ENCODE measurements at regions not wholly inside any gene's neighbourhood (a gene's known extent, or its start where the extent isn't known, plus 50 kb on each side); places are given as distances from the start of the nearest gene placed in this dataset.
"Not testable (repeated sequence)": the region's sequence is repeated elsewhere in the genome, so short reads cannot be mapped to it uniquely, and the experiment has no call there.

- no peak for DNase-seq (ENCODE audit: low read depth in 3 of 3)
Measured at GRCh38 chr1:193919827-193920226, 733.4 kb upstream of the B3GALT2 start.

GRCh38 chr1:193916452-193916851 lies 730.0 kb upstream of the B3GALT2 start:
- DNase-seq (ENCODE audit: low read depth in 3 of 3) = no peak

GRCh38 chr1:193914871-193915270 lies 728.5 kb upstream of the B3GALT2 start:
- no peak for DNase-seq (ENCODE audit: low read depth in 3 of 3)

- DNase-seq (ENCODE audit: low read depth in 3 of 3) = no peak
Measured at GRCh38 chr1:193909406-193910082, 723.1 kb upstream of the B3GALT2 start.

GRCh38 chr1:193905288-193906085 lies 719.1 kb upstream of the B3GALT2 start:
- DNase-seq (ENCODE audit: low read depth in 3 of 3) = no peak

GRCh38 chr1:193891788-193892187 lies 705.4 kb upstream of the B3GALT2 start:
- no peak for DNase-seq (ENCODE audit: low read depth in 3 of 3)

- no peak for DNase-seq (ENCODE audit: low read depth in 3 of 3)
Measured at GRCh38 chr1:193890935-193891334, 704.5 kb upstream of the B3GALT2 start.

- no peak for DNase-seq (ENCODE audit: low read depth in 3 of 3)
Measured at GRCh38 chr1:193884848-193885558, 698.6 kb upstream of the B3GALT2 start.

GRCh38 chr1:193877920-193878319 lies 691.5 kb upstream of the B3GALT2 start:
- not testable (repeated sequence) for DNase-seq (ENCODE audit: low read depth in 3 of 3)

GRCh38 chr1:193868425-193868824 lies 682.0 kb upstream of the B3GALT2 start:
- no peak for DNase-seq (ENCODE audit: low read depth in 3 of 3)

- DNase-seq (ENCODE audit: low read depth in 3 of 3) = no peak
Measured at GRCh38 chr1:193856261-193856660, 669.8 kb upstream of the B3GALT2 start.

GRCh38 chr1:193850745-193851144 lies 664.3 kb upstream of the B3GALT2 start:
- no peak for DNase-seq (ENCODE audit: low read depth in 3 of 3)

- no peak for DNase-seq (ENCODE audit: low read depth in 3 of 3)
Measured at GRCh38 chr1:193846876-193847604, 660.6 kb upstream of the B3GALT2 start.

GRCh38 chr1:193846411-193846810 lies 660.0 kb upstream of the B3GALT2 start:
- DNase-seq (ENCODE audit: low read depth in 3 of 3) = no peak

GRCh38 chr1:193841857-193842256 lies 655.4 kb upstream of the B3GALT2 start:
- no peak for DNase-seq (ENCODE audit: low read depth in 3 of 3)

GRCh38 chr1:193831465-193831864 lies 645.1 kb upstream of the B3GALT2 start:
- DNase-seq (ENCODE audit: low read depth in 3 of 3) = no peak

- DNase-seq (ENCODE audit: low read depth in 3 of 3) = no peak
Measured at GRCh38 chr1:193827516-193827915, 641.1 kb upstream of the B3GALT2 start.

GRCh38 chr1:193819376-193819775 lies 633.0 kb upstream of the B3GALT2 start:
- no peak for DNase-seq (ENCODE audit: low read depth in 3 of 3)

GRCh38 chr1:193807208-193807607 lies 620.8 kb upstream of the B3GALT2 start:
- no peak for DNase-seq (ENCODE audit: low read depth in 3 of 3)

GRCh38 chr1:193806079-193807048 lies 620.0 kb upstream of the B3GALT2 start:
- DNase-seq (ENCODE audit: low read depth in 3 of 3) = no peak
